IPS DF 6.9 (cell line): ENCODE measurements at regions not wholly inside any gene's neighbourhood (a gene's known extent, or its start where the extent isn't known, plus 50 kb on each side); places are given as distances from the start of the nearest gene placed in this dataset.

Source experiments
- DNase-seq: peaks from one replicate; pipeline ENCODE4 v3.0.0-alpha.2; 2013; ENCODE audit warnings: low read depth, low spot score
- H3K27ac ChIP-seq: one replicate; pipeline ENCODE4 v1.5.1; 2013; ENCODE audit warnings: low read length, control low read depth
- H3K27me3 ChIP-seq: 2 replicates; pipeline ENCODE4 v1.6.1; 2013; ENCODE audit warnings: mild to moderate bottlenecking, low read length; ENCODE audit not compliant: control insufficient read depth, insufficient read depth
- H3K36me3 ChIP-seq: 2 replicates; pipeline ENCODE4 v1.6.1; 2013; ENCODE audit warnings: low read length; ENCODE audit not compliant: control insufficient read depth, insufficient read depth
- H3K4me1 ChIP-seq: 2 replicates; pipeline ENCODE4 v1.6.1; 2013; ENCODE audit warnings: low read length; ENCODE audit not compliant: control insufficient read depth, insufficient read depth
- H3K4me3 ChIP-seq: 2 replicates; pipeline ENCODE4 v1.5.1; 2013; ENCODE audit warnings: mild to moderate bottlenecking, low read length
- H3K9me3 ChIP-seq: 2 replicates; pipeline ENCODE4 v1.6.1; 2013; ENCODE audit warnings: low read length, inconsistent platforms; ENCODE audit not compliant: control insufficient read depth, insufficient read depth
- WGBS: extraction: QIAGEN DNeasy Blood & Tissue Kit; methylation state at CpG from one replicate; pipeline ENCODE4 v1.1.7; 2013; ENCODE audit warnings: mixed read lengths, missing lambda C conversion rate; ENCODE audit not compliant: insufficient read length, insufficient coverage; 5-methylcytosine and 5-hydroxymethylcytosine counted together

DNA sequence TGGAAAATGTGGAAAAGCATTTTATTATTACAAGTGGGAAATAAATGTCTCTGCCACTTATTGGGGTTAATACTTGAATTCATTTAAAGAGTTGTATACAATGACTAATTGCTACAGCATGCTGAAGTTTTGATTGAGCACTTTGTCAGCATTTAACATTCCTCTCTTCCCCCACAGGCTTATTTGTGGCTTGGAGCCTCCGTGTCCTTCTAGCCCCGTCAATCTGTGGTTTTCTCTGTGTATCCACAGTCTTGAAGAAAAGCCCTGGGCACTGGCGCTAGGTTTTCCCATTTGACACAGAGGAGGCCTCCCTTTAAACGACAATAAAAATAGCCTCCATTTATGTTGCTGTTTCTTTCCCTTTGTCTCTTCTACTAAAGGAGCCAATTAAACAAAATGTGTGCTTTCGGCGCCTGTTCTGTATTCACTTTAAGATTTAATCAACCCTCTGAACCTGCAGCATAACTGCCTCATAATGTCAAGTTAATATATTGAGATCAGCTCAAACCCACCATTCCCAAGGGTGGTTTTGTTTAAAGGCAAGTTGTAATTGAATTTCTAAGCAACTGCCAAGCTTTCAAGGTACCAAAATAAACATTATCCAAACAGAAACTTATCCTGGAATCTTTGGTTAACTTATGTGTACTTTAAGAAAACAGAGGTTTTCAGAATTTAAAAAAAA, 92.9 kb upstream of the ADRA1D start:
- Histone ChIP-seq H3K4me1 (no peaks in the 10 kb centered on the region; the same call in 1 of the 2 replicates), H3K4me3 (no peak overlapping the region), H3K36me3 (no peaks in the 10 kb centered on the region), H3K9me3 (no peaks in the 10 kb centered on the region), H3K27me3 (no peaks in the 10 kb centered on the region), H3K27ac (no peak overlapping the region)
- no peak for DNase-seq
- no CpG with 5 or more reads among the region's 6 CpGs for WGBS

- H3K27me3 ChIP-seq, result no peaks in the 10 kb centered on the region
- H3K36me3 ChIP-seq, result no peaks in the 10 kb centered on the region
- H3K4me1 ChIP-seq, result no peaks in the 10 kb centered on the region
- no peak for DNase-seq
- no peaks in the 10 kb centered on the region for H3K9me3 ChIP-seq
- no peak overlapping the region for H3K4me3 ChIP-seq
- H3K27ac ChIP-seq, result no peak overlapping the region
- WGBS, result no CpG with 5 or more reads among the region's 1 CpG
Measured at GRCh38 chr20:4335722-4336121, 86.6 kb upstream of the ADRA1D start.

GRCh38 chr20:4332121-4332860, 83.2 kb upstream of the ADRA1D start:
- H3K27ac ChIP-seq, result no peak overlapping the region
- no CpG with 5 or more reads among the region's 5 CpGs for WGBS
- H3K4me1 ChIP-seq, result no peaks in the 10 kb centered on the region
- no peaks in the 10 kb centered on the region for H3K36me3 ChIP-seq
- no peaks in the 10 kb centered on the region for H3K9me3 ChIP-seq
- DNase-seq, result no peak
- H3K27me3 ChIP-seq, result no peaks in the 10 kb centered on the region
- H3K4me3 ChIP-seq, result no peak overlapping the region

DNA sequence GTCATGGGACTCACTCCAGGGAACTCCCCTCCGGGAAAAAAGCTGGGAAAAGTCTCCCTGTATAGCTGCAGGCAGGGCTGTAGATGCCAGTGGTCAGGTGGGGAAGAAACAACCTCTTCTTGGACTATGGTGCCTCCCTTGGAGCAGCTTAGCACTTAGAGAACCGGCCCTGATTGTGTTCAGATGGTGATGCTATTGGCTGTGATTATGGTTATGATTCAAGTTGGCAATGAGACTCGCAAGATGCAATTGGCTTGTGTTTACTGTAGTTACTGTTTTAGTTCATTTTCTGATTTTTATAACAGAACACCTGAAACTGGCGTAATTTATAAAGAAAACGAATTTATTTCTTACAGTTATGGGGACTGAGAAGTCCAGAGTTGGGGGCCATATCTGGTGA, 80.9 kb upstream of the ADRA1D start:
- DNase-seq, result no peak
- Histone ChIP-seq H3K36me3 (no peaks in the 10 kb centered on the region), H3K27ac (no peak overlapping the region), H3K4me3 (no peak overlapping the region), H3K4me1 (no peaks in the 10 kb centered on the region), H3K9me3 (no peaks in the 10 kb centered on the region), H3K27me3 (no peaks in the 10 kb centered on the region)
- whole genome bisulfite sequencing, result no CpG with 5 or more reads among the region's 5 CpGs

- WGBS, result no CpG with 5 or more reads among the region's 5 CpGs
- Histone ChIP-seq H3K9me3 (no peaks in the 10 kb centered on the region), H3K27me3 (no peaks in the 10 kb centered on the region), H3K27ac (no peak overlapping the region), H3K36me3 (no peaks in the 10 kb centered on the region), H3K4me3 (no peak overlapping the region), H3K4me1 (no peaks in the 10 kb centered on the region)
- no peak for DNase-seq
Measured at GRCh38 chr20:4329232-4329631, 80.1 kb upstream of the ADRA1D start.

DNA sequence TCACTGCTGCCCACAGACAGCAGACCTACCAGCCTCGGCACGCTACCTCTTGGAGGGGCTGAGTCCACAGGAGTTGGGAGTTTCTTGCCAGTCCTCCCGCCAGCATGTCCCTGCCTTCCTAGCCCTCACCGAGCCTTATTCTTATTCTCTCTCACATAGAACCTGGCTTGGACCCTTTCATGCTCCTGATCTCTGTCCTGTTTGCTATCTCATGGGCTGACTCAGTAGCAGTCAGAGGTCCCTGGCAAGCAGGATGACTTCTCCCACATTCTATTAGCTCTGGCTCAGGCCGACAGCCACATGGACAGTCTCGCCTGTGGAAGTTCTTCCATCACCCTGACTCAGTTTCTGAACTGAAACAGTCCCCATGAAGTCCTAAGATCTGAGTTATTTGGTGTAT, 79.5 kb upstream of the ADRA1D start:
- no peaks in the 10 kb centered on the region for H3K4me1 ChIP-seq

GRCh38 chr20:4327956-4328355, 78.9 kb upstream of the ADRA1D start:
- H3K27me3 ChIP-seq, result no peaks in the 10 kb centered on the region
- no peaks in the 10 kb centered on the region for H3K9me3 ChIP-seq
- no peaks in the 10 kb centered on the region for H3K36me3 ChIP-seq
- no peaks in the 10 kb centered on the region for H3K4me1 ChIP-seq
- H3K27ac ChIP-seq, result no peak overlapping the region
- H3K4me3 ChIP-seq, result no peak overlapping the region
- DNase-seq, result no peak
- no CpG with 5 or more reads among the region's 4 CpGs for WGBS

More for the DNA sequence above, 79.5 kb upstream of the ADRA1D start:
- DNase-seq, result no peak
- H3K4me3 ChIP-seq, result no peak overlapping the region
- H3K27ac ChIP-seq, result no peak overlapping the region
- H3K27me3 ChIP-seq, result no peaks in the 10 kb centered on the region
- WGBS, result no CpG with 5 or more reads among the region's 6 CpGs
- no peaks in the 10 kb centered on the region for H3K9me3 ChIP-seq
- no peaks in the 10 kb centered on the region for H3K36me3 ChIP-seq

GRCh38 chr20:4326195-4327065, 77.3 kb upstream of the ADRA1D start:
- no peaks in the 10 kb centered on the region for H3K4me1 ChIP-seq
- no CpG with 5 or more reads among the region's 4 CpGs for WGBS
- no peaks in the 10 kb centered on the region for H3K36me3 ChIP-seq
- no peaks in the 10 kb centered on the region for H3K27me3 ChIP-seq
- DNase-seq, result no peak
- H3K4me3 ChIP-seq, result no peak overlapping the region
- no peak overlapping the region for H3K27ac ChIP-seq
- H3K9me3 ChIP-seq, result no peaks in the 10 kb centered on the region

DNA sequence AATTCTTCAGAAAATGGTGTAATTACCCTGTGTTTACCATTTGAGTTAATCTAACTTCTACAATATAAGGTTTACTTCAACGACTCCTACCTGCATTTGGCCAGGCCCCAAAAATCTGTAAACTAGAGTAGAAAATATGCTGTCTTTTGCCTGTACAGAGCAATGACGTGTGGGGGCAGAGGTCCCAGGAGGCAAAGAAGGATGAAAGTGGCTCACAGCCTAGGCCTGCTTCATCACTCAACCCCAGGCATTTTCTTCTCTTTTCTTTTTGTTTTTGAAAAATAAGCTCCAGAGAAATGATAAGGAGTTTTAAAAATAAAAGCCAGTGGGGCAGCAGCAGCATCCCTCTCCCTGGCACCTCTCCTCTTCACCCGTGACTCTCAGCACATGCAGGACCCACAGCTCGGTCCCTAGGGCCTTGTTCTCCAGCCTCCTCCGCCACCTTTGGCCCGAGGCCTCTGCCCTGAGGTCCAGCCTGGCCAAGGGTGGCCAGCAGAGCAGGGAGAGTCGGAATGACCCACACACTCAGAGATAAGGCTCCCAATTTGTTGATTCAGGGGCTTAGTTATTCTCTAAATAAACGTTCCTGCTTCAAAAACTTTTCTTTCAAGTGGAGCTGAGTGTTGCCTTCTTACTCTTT, 76.6 kb upstream of the ADRA1D start:
- H3K27ac ChIP-seq, result no peak overlapping the region
- H3K4me3 ChIP-seq, result no peak overlapping the region
- no peaks in the 10 kb centered on the region for H3K36me3 ChIP-seq
- no CpG with 5 or more reads among the region's 8 CpGs for WGBS
- H3K27me3 ChIP-seq, result no peaks in the 10 kb centered on the region
- H3K9me3 ChIP-seq, result no peaks in the 10 kb centered on the region
- no peak for DNase-seq
- no peaks in the 10 kb centered on the region for H3K4me1 ChIP-seq

- Histone ChIP-seq H3K27ac (no peak overlapping the region), H3K36me3 (no peaks in the 10 kb centered on the region), H3K4me1 (no peaks in the 10 kb centered on the region), H3K4me3 (no peak overlapping the region), H3K9me3 (no peaks in the 10 kb centered on the region), H3K27me3 (no peaks in the 10 kb centered on the region)
- DNase-seq, result no peak
- WGBS, result 100% methylated on average over 1 of the region's 5 CpGs
Measured at GRCh38 chr20:4324611-4325243, 75.6 kb upstream of the ADRA1D start.
